OCI-LY7 (cell line): ENCODE measurements at regions not wholly inside any gene's neighbourhood (a gene's known extent, or its start where the extent isn't known, plus 50 kb on each side); places are given as distances from the start of the nearest gene placed in this dataset.

Source experiments
- CTCF ChIP-seq: fragments of 200-600 bp; sonication (generic); conservative IDR thresholded peaks from 2 replicates; pipeline ENCODE4 v1.5.1; 2014; ENCODE audit warnings: mild to moderate bottlenecking, antibody characterized with exemption, low read length, moderate library complexity, mixed read lengths
- EZH2phosphoT487 ChIP-seq: fragments of 200-600 bp; sonication (generic); IDR thresholded peaks from 2 replicates; pipeline ENCODE4 v1.6.1; 2018; ENCODE audit warnings: low read depth, borderline replicate concordance, mild to moderate bottlenecking, mixed run types, antibody characterized with exemption, low read length, moderate library complexity, mixed read lengths

GRCh38 chr7:136184719-136185118, 207.6 kb upstream of the MTPN start:
- TF ChIP-seq CTCF (no peak), EZH2phosphoT487 (no peak)
